ENCODE measurements at regions not wholly inside any gene's neighbourhood (a gene's known extent, or its start where the extent isn't known, plus 50 kb on each side); places are given as distances from the start of the nearest gene placed in this dataset.
"Not testable (repeated sequence)": the region's sequence is repeated elsewhere in the genome, so short reads cannot be mapped to it uniquely, and the experiment has no call there.

DNA sequence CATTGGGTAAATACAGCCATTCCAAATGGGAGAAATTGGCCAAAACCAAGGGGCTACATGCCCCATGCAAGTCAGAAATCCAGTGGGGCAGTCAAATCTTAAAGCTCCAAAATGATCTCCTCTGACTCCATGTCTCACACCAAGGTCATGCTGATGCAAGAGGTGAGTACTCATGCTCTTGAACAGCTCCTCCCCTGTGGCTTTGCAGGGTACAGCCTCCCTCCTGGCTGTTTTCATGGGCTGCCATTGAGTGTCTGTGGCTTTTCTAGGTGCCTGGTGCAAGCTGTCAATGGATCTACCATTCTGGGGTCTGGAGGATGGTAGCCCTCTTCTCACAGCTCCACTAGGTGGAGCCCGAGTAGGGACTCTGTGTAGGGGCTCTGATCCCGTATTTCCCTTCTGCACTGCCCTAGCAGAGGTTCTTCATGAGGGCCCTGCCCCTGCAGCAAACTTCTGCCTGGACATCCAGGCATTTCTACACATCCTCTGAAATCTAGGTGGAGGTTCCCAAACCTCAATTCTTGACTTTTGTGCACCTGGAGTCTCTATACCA is 135.7 kb upstream of the TSHZ3 start:
- not testable (repeated sequence) for H3K4ac ChIP-seq (ENCODE audit: low read depth, low read length); H3K23ac ChIP-seq (ENCODE audit: low read length); H3K27me3 ChIP-seq (ENCODE audit: insufficient read depth, low read length, poor library complexity); H3K4me1 ChIP-seq (ENCODE audit: control insufficient read depth, low read depth, low read length); H3K79me1 ChIP-seq (ENCODE audit: low read length); H3K56ac ChIP-seq (ENCODE audit: low read length); H2BK5ac ChIP-seq (ENCODE audit: low read length); H3K4me3 ChIP-seq (ENCODE audit: low read length); H2BK15ac ChIP-seq (replicated peaks; ENCODE audit: low read depth); H3K27ac ChIP-seq (ENCODE audit: low read depth, low read length); H3K18ac ChIP-seq (ENCODE audit: low read length); H3K4me2 ChIP-seq (ENCODE audit: low read length); H3K9ac ChIP-seq (ENCODE audit: low read length); H2BK120ac ChIP-seq (ENCODE audit: low read depth, low read length); H4K5ac ChIP-seq (ENCODE audit: low read length); H2AK5ac ChIP-seq (ENCODE audit: low read length); H4K8ac ChIP-seq (ENCODE audit: low read depth, low read length); H3K36me3 ChIP-seq (ENCODE audit: control insufficient read depth, insufficient read depth, low read length); H3K79me2 ChIP-seq (ENCODE audit: control insufficient read depth, insufficient read depth, low read length); DNase-seq
- WGBS (ENCODE audit: extremely low coverage, insufficient coverage, low lambda C conversion rate): no CpG with 5 or more reads among the region's 2 CpGs

DNA sequence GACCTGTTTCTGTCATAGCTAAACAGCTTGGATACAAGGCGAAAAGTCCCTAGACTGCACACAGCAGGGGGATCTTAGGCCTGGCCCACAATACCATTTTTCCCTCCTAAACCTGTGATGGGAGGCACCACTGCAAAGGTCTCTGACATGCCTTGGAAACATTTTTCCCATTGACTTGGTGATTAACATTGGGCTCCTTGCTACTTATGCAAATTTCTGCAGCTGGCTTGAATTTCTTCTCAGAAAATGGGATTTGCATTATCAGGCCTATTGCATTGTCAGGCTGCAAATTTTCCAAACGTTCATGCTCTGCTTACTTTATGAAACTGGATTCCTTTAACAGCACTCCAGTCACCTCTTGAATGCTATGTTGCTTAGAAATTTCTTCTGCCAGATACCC is 136.2 kb upstream of the TSHZ3 start:
- Histone ChIP-seq H3K79me2 (ENCODE audit: control insufficient read depth, insufficient read depth, low read length) (no peaks in the 10 kb centered on the region), H3K4me3 (ENCODE audit: low read length) (no peak overlapping the region), H3K23ac (ENCODE audit: low read length) (no peak overlapping the region), H2BK15ac (replicated peaks; ENCODE audit: low read depth) (no peak overlapping the region), H3K4me1 (ENCODE audit: control insufficient read depth, low read depth, low read length) (no peaks in the 10 kb centered on the region), H3K56ac (ENCODE audit: low read length) (no peak overlapping the region), H3K36me3 (ENCODE audit: control insufficient read depth, insufficient read depth, low read length) (no peaks in the 10 kb centered on the region), H3K4ac (ENCODE audit: low read depth, low read length) (no peak overlapping the region), H3K27ac (ENCODE audit: low read depth, low read length) (no peak overlapping the region), H3K18ac (ENCODE audit: low read length) (no peak overlapping the region), H2BK120ac (ENCODE audit: low read depth, low read length) (no peak overlapping the region), H4K5ac (ENCODE audit: low read length) (no peak overlapping the region), H4K8ac (ENCODE audit: low read depth, low read length) (no peak overlapping the region), H3K79me1 (ENCODE audit: low read length) (no peaks in the 10 kb centered on the region), H3K4me2 (ENCODE audit: low read length) (no peak overlapping the region), H3K27me3 (ENCODE audit: insufficient read depth, low read length, poor library complexity) (no peaks in the 10 kb centered on the region), H3K9ac (ENCODE audit: low read length) (no peak overlapping the region), H2AK5ac (ENCODE audit: low read length) (no peak overlapping the region), H2BK5ac (ENCODE audit: low read length) (no peak overlapping the region)
- DNase-seq: no peak
- WGBS (ENCODE audit: extremely low coverage, insufficient coverage, low lambda C conversion rate): no CpG with 5 or more reads among the region's 2 CpGs

DNA sequence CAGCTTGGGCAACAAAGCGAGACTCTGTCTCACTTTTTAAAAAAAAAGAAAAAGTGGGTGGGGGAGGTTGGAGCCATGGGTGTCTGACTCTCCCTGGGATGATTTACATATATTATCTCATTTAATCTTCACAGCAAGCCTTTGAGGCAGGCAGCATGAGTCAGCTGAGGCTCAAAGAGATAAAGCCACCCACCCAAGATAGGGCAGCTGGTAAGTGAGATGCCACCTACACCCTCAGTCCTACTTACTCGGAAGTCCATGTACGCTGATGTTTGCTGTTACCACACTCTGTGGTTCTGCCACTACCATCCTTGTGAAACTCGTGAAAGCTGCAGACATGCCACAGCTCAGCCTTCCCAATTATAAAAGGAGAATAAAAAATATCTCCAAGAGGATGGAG is 142.0 kb upstream of the TSHZ3 start:
- Histone ChIP-seq H3K27me3 (ENCODE audit: insufficient read depth, low read length, poor library complexity) (no peaks in the 10 kb centered on the region), H3K56ac (ENCODE audit: low read length) (no peak overlapping the region), H3K4me1 (ENCODE audit: control insufficient read depth, low read depth, low read length) (no peaks in the 10 kb centered on the region), H4K8ac (ENCODE audit: low read depth, low read length) (no peak overlapping the region), H2AK5ac (ENCODE audit: low read length) (no peak overlapping the region), H2BK5ac (ENCODE audit: low read length) (no peak overlapping the region), H3K23ac (ENCODE audit: low read length) (no peak overlapping the region), H3K4ac (ENCODE audit: low read depth, low read length) (no peak overlapping the region), H2BK120ac (ENCODE audit: low read depth, low read length) (no peak overlapping the region), H3K79me1 (ENCODE audit: low read length) (no peaks in the 10 kb centered on the region), H2BK15ac (replicated peaks; ENCODE audit: low read depth) (no peak overlapping the region), H3K36me3 (ENCODE audit: control insufficient read depth, insufficient read depth, low read length) (no peaks in the 10 kb centered on the region), H3K27ac (ENCODE audit: low read depth, low read length) (no peak overlapping the region), H4K5ac (ENCODE audit: low read length) (no peak overlapping the region), H3K4me2 (ENCODE audit: low read length) (no peak overlapping the region), H3K9ac (ENCODE audit: low read length) (no peak overlapping the region), H3K4me3 (ENCODE audit: low read length) (no peak overlapping the region), H3K18ac (ENCODE audit: low read length) (no peak overlapping the region), H3K79me2 (ENCODE audit: control insufficient read depth, insufficient read depth, low read length) (no peaks in the 10 kb centered on the region)
- no CpG with 5 or more reads among the region's 4 CpGs for WGBS (ENCODE audit: extremely low coverage, insufficient coverage, low lambda C conversion rate)
- no peak for DNase-seq

DNA sequence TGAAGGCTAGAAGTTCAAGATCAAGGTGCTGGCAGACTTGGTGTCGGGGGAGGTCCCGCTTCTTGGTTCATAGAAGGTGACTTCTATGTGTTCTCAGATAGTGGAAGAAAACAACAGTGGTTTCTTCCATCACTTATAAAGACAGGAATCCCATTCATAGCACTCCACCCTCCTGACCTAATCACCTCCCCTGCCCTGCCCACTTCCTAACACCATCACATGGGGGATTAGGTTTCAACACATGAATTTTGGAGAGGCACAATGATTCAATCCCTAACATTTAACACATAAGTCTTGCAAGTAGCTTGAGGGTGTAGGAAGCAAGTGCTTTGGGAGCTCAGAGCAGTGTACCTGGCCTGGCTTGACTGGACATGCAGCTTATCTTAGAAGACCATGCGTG is 142.8 kb upstream of the TSHZ3 start:
- no peak overlapping the region for H2BK15ac ChIP-seq (replicated peaks; ENCODE audit: low read depth)
- H3K18ac ChIP-seq (ENCODE audit: low read length): no peak overlapping the region
- no peak overlapping the region for H2AK5ac ChIP-seq (ENCODE audit: low read length)
- H3K79me2 ChIP-seq (ENCODE audit: control insufficient read depth, insufficient read depth, low read length): no peaks in the 10 kb centered on the region
- H3K79me1 ChIP-seq (ENCODE audit: low read length): no peaks in the 10 kb centered on the region
- H2BK120ac ChIP-seq (ENCODE audit: low read depth, low read length): no peak overlapping the region
- H3K4me3 ChIP-seq (ENCODE audit: low read length): no peak overlapping the region
- DNase-seq: no peak
- no peak overlapping the region for H4K5ac ChIP-seq (ENCODE audit: low read length)
- no peak overlapping the region for H3K4ac ChIP-seq (ENCODE audit: low read depth, low read length)
- H4K8ac ChIP-seq (ENCODE audit: low read depth, low read length): no peak overlapping the region
- no CpG with 5 or more reads among the region's 3 CpGs for WGBS (ENCODE audit: extremely low coverage, insufficient coverage, low lambda C conversion rate)
- no peak overlapping the region for H3K27ac ChIP-seq (ENCODE audit: low read depth, low read length)
- no peaks in the 10 kb centered on the region for H3K27me3 ChIP-seq (ENCODE audit: insufficient read depth, low read length, poor library complexity)
- H3K56ac ChIP-seq (ENCODE audit: low read length): no peak overlapping the region
- H2BK5ac ChIP-seq (ENCODE audit: low read length): no peak overlapping the region
- no peak overlapping the region for H3K4me2 ChIP-seq (ENCODE audit: low read length)
- H3K9ac ChIP-seq (ENCODE audit: low read length): no peak overlapping the region
- H3K4me1 ChIP-seq (ENCODE audit: control insufficient read depth, low read depth, low read length): no peaks in the 10 kb centered on the region
- no peaks in the 10 kb centered on the region for H3K36me3 ChIP-seq (ENCODE audit: control insufficient read depth, insufficient read depth, low read length)
- no peak overlapping the region for H3K23ac ChIP-seq (ENCODE audit: low read length)

DNA sequence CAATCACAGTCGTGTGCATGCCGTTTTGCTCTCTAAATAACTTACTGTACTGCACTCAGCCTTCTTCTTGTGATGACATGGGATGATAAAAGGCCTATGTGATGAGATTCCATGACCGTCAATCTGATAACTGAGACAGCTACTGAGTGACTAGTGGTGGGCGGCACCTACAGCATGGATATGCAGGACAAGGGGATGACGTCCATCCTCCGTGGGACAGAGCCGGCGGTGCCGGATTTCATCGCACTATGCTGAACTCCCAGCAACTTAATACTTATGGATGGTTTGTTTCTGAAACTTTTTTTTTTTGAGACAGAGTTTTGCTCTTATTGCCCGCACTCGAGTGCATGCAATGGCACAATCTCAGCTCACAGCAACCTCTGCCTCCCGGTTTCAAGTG is 146.8 kb upstream of the TSHZ3 start:
- H3K4me1 ChIP-seq (ENCODE audit: control insufficient read depth, low read depth, low read length): no peaks in the 10 kb centered on the region
- H3K36me3 ChIP-seq (ENCODE audit: control insufficient read depth, insufficient read depth, low read length): no peaks in the 10 kb centered on the region
- no peak for DNase-seq
- no peak overlapping the region for H2AK5ac ChIP-seq (ENCODE audit: low read length)
- H3K23ac ChIP-seq (ENCODE audit: low read length): no peak overlapping the region
- H3K4me2 ChIP-seq (ENCODE audit: low read length): no peak overlapping the region
- no peak overlapping the region for H2BK15ac ChIP-seq (replicated peaks; ENCODE audit: low read depth)
- no peak overlapping the region for H3K4me3 ChIP-seq (ENCODE audit: low read length)
- WGBS (ENCODE audit: extremely low coverage, insufficient coverage, low lambda C conversion rate): no CpG with 5 or more reads among the region's 13 CpGs
- H3K27me3 ChIP-seq (ENCODE audit: insufficient read depth, low read length, poor library complexity): no peaks in the 10 kb centered on the region
- no peak overlapping the region for H3K4ac ChIP-seq (ENCODE audit: low read depth, low read length)
- no peak overlapping the region for H4K5ac ChIP-seq (ENCODE audit: low read length)
- H3K27ac ChIP-seq (ENCODE audit: low read depth, low read length): no peak overlapping the region
- H2BK5ac ChIP-seq (ENCODE audit: low read length): no peak overlapping the region
- H3K79me1 ChIP-seq (ENCODE audit: low read length): no peaks in the 10 kb centered on the region
- H3K18ac ChIP-seq (ENCODE audit: low read length): no peak overlapping the region
- H3K79me2 ChIP-seq (ENCODE audit: control insufficient read depth, insufficient read depth, low read length): no peaks in the 10 kb centered on the region
- H4K8ac ChIP-seq (ENCODE audit: low read depth, low read length): no peak overlapping the region
- no peak overlapping the region for H2BK120ac ChIP-seq (ENCODE audit: low read depth, low read length)
- no peak overlapping the region for H3K56ac ChIP-seq (ENCODE audit: low read length)
- H3K9ac ChIP-seq (ENCODE audit: low read length): no peak overlapping the region

DNA sequence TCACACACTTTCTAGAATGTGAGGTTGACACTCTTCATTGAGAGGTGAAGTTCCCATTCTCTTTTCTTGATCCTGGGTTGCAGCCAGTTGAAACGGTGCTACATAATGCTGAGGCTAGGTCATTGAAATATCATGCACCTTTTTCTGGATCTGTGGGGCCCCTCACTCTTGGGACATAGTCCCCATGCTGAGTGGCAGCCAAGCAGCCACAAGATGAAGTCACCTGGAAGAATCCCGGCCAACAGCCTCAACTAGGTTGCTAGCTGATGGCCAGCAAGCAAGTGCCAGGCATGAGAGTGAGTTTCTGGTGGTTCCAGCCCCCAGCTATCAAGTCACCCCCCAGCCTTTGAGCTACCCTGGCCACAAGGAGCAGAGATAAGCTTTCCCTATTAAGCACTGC is 148.5 kb upstream of the TSHZ3 start:
- H4K5ac ChIP-seq (ENCODE audit: low read length): no peak overlapping the region
- H3K4me1 ChIP-seq (ENCODE audit: control insufficient read depth, low read depth, low read length): no peaks in the 10 kb centered on the region
- no peak overlapping the region for H2BK120ac ChIP-seq (ENCODE audit: low read depth, low read length)
- H3K4ac ChIP-seq (ENCODE audit: low read depth, low read length): no peak overlapping the region
- H3K4me2 ChIP-seq (ENCODE audit: low read length): no peak overlapping the region
- H3K79me1 ChIP-seq (ENCODE audit: low read length): no peaks in the 10 kb centered on the region
- no peak overlapping the region for H4K8ac ChIP-seq (ENCODE audit: low read depth, low read length)
- no peaks in the 10 kb centered on the region for H3K36me3 ChIP-seq (ENCODE audit: control insufficient read depth, insufficient read depth, low read length)
- H3K56ac ChIP-seq (ENCODE audit: low read length): no peak overlapping the region
- no peaks in the 10 kb centered on the region for H3K79me2 ChIP-seq (ENCODE audit: control insufficient read depth, insufficient read depth, low read length)
- H2BK5ac ChIP-seq (ENCODE audit: low read length): no peak overlapping the region
- no peak overlapping the region for H2BK15ac ChIP-seq (replicated peaks; ENCODE audit: low read depth)
- no peak overlapping the region for H3K18ac ChIP-seq (ENCODE audit: low read length)
- no peak overlapping the region for H3K4me3 ChIP-seq (ENCODE audit: low read length)
- no peak for DNase-seq
- H2AK5ac ChIP-seq (ENCODE audit: low read length): no peak overlapping the region
- WGBS (ENCODE audit: extremely low coverage, insufficient coverage, low lambda C conversion rate): no CpG with 5 or more reads among the region's 2 CpGs
- no peaks in the 10 kb centered on the region for H3K27me3 ChIP-seq (ENCODE audit: insufficient read depth, low read length, poor library complexity)
- no peak overlapping the region for H3K27ac ChIP-seq (ENCODE audit: low read depth, low read length)
- H3K9ac ChIP-seq (ENCODE audit: low read length): no peak overlapping the region
- no peak overlapping the region for H3K23ac ChIP-seq (ENCODE audit: low read length)

Measured in mesendoderm (in vitro differentiated cells).